KMS-11 (cell line): ENCODE measurements at regions not wholly inside any gene's neighbourhood (a gene's known extent, or its start where the extent isn't known, plus 50 kb on each side); places are given as distances from the start of the nearest gene placed in this dataset.

Experiments used
- H2AFZ ChIP-seq: fragments of 200-600 bp; sonication (generic); 2 replicates; pipeline ENCODE4 v1.6.1; 2016; ENCODE audit warnings: antibody characterized with exemption, mixed run types, low read depth
- H3K27ac ChIP-seq: fragments of 200-600 bp; sonication (generic); 2 replicates; pipeline ENCODE4 v1.6.1; 2016; ENCODE audit warnings: mild to moderate bottlenecking, mixed run types
- H3K27me3 ChIP-seq: fragments of 200-600 bp; sonication (generic); 2 replicates; pipeline ENCODE4 v1.6.1; 2017; ENCODE audit warnings: mild to moderate bottlenecking, low read depth, mixed run types, moderate library complexity; ENCODE audit not compliant: insufficient read depth
- H3K36me3 ChIP-seq: fragments of 200-600 bp; sonication (generic); 2 replicates; pipeline ENCODE4 v1.6.1; 2017; ENCODE audit warnings: mild to moderate bottlenecking, mixed run types; ENCODE audit not compliant: insufficient read depth
- H3K4me1 ChIP-seq: fragments of 200-600 bp; sonication (generic); 2 replicates; pipeline ENCODE4 v1.6.1; 2016; ENCODE audit warnings: mild to moderate bottlenecking, low read depth, mixed run types; ENCODE audit not compliant: poor library complexity, severe bottlenecking
- H3K4me2 ChIP-seq: fragments of 200-600 bp; sonication (generic); 2 replicates; pipeline ENCODE4 v1.7.0; 2016; ENCODE audit warnings: mild to moderate bottlenecking, mixed run types
- H3K4me3 ChIP-seq: fragments of 200-600 bp; sonication (generic); IDR thresholded peaks from 2 replicates; pipeline ENCODE4 v1.6.1; 2017; ENCODE audit warnings: low read depth, low read length, mixed read lengths; ENCODE audit not compliant: insufficient read depth
- H3K79me2 ChIP-seq: fragments of 200-600 bp; sonication (generic); 2 replicates; pipeline ENCODE4 v1.6.1; 2016; ENCODE audit warnings: low read depth, mixed run types; ENCODE audit not compliant: insufficient read depth
- H3K9ac ChIP-seq: fragments of 200-600 bp; sonication (generic); 2 replicates; pipeline ENCODE4 v1.6.1; 2016; ENCODE audit warnings: mild to moderate bottlenecking, mixed run types
- H4K20me1 ChIP-seq: fragments of 200-600 bp; sonication (generic); 2 replicates; pipeline ENCODE4 v1.6.1; 2016; ENCODE audit warnings: mild to moderate bottlenecking, mixed run types; ENCODE audit not compliant: insufficient read depth
- CTCF ChIP-seq: fragments of 200-600 bp; sonication (generic); conservative IDR thresholded peaks from 2 replicates; pipeline ENCODE4 v1.6.1; 2017; ENCODE audit warnings: low read depth, mild to moderate bottlenecking, antibody characterized with exemption, low read length, moderate library complexity, mixed read lengths

DNA sequence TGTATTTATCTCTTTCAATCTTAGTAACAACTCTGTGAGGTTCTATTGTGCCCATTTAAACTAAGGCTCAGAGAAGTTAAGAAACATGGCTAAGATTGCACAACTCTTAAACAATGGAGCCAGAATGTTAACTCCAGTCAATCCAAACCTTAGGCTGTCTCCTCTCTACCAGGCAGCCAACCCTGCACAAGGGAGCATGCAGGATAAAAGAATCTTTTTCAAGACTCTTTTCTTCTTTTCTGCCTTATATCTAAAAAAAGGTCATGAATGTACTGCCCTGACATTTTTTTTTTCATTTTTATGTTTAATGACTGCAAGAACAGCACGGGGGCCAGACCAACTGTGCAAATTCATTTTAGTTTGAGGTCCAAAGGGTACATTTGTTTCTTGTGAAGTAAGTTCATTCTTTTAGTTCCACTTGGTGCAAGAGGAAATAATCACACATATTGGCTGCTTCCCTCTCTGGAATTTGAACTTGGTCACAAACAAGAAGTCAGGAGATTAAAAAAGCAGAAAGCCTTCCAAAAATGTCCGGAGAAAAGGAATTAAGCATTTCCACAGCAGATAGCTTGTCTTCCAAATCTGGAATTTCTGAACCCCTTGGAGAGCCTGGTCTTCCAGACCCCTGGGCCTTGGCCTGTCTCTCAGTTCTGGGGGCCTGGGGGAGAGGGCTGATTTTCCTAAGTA, 96.0 kb upstream of the RIOK3 start:
- Histone ChIP-seq H3K4me2 (peak overlapping the region; percentile 67; the same call in 1 of the 2 replicates), H4K20me1 (no peaks in the 10 kb centered on the region), H3K9ac (no peak overlapping the region), H2AFZ (no peak overlapping the region), H3K4me3 (no peak overlapping the region), H3K27me3 (no peaks in the 10 kb centered on the region), H3K36me3 (no peaks in the 10 kb centered on the region), H3K27ac (no peak overlapping the region; the same call in 1 of the 2 replicates), H3K4me1 (peaks cover 46% of the 10 kb centered on the region), H3K79me2 (no peaks in the 10 kb centered on the region; the same call in 1 of the 2 replicates)
- TF ChIP-seq CTCF, result no peak

- Histone ChIP-seq H3K4me1 (peaks cover 45% of the 10 kb centered on the region), H4K20me1 (no peaks in the 10 kb centered on the region), H3K4me3 (no peak overlapping the region), H3K27me3 (no peaks in the 10 kb centered on the region), H3K27ac (peak overlapping the region; percentile 79), H3K9ac (peak overlapping the region; percentile 49; the same call in 1 of the 2 replicates), H3K36me3 (no peaks in the 10 kb centered on the region), H3K79me2 (no peaks in the 10 kb centered on the region; the same call in 1 of the 2 replicates), H2AFZ (peak overlapping the region; percentile 28; the same call in 1 of the 2 replicates), H3K4me2 (peak overlapping the region; percentile 67)
- no peak for TF ChIP-seq CTCF
Observed at GRCh38 chr18:23357996-23358594, 95.0 kb upstream of the RIOK3 start.

GRCh38 chr18:23359421-23359820, 93.7 kb upstream of the RIOK3 start:
- H2AFZ ChIP-seq, result peak overlapping the region; percentile 28; the same call in 1 of the 2 replicates
- no peaks in the 10 kb centered on the region; the same call in 1 of the 2 replicates for H3K79me2 ChIP-seq
- no peaks in the 10 kb centered on the region for H3K27me3 ChIP-seq
- no peaks in the 10 kb centered on the region for H4K20me1 ChIP-seq
- H3K36me3 ChIP-seq, result no peaks in the 10 kb centered on the region
- peaks cover 35% of the 10 kb centered on the region for H3K4me1 ChIP-seq
- peak overlapping the region; percentile 67; the same call in 1 of the 2 replicates for H3K4me2 ChIP-seq
- H3K9ac ChIP-seq, result peak overlapping the region; percentile 49; the same call in 1 of the 2 replicates
- no peak for TF ChIP-seq CTCF
- peak overlapping the region; percentile 79 for H3K27ac ChIP-seq
- H3K4me3 ChIP-seq, result no peak overlapping the region

GRCh38 chr18:23363865-23364570, 89.1 kb upstream of the RIOK3 start:
- Histone ChIP-seq H2AFZ (no peak overlapping the region), H3K4me3 (no peak overlapping the region), H3K79me2 (no peaks in the 10 kb centered on the region), H3K9ac (no peak overlapping the region), H3K27me3 (no peaks in the 10 kb centered on the region), H3K27ac (no peak overlapping the region), H4K20me1 (no peaks in the 10 kb centered on the region), H3K36me3 (no peaks in the 10 kb centered on the region), H3K4me2 (no peak overlapping the region), H3K4me1 (peaks cover 11% of the 10 kb centered on the region)
- TF ChIP-seq CTCF, result no peak
